HG03457 (cell line): ENCODE measurements at regions not wholly inside any gene's neighbourhood (a gene's known extent, or its start where the extent isn't known, plus 50 kb on each side); places are given as distances from the start of the nearest gene placed in this dataset.
"Not testable (repeated sequence)": the region's sequence is repeated elsewhere in the genome, so short reads cannot be mapped to it uniquely, and the experiment has no call there.

ENCODE experiments used
- ATAC-seq: cut with Tn5 transposase; IDR thresholded peaks from one replicate; pipeline ENCODE4 v1.9.1; 2021; ENCODE audit warnings: moderate number of reproducible peaks; ENCODE audit not compliant: unreplicated experiment

GRCh38 chr7:124254396-124254795, 221.5 kb upstream of the TMEM229A start:
- ATAC-seq, result no peak

DNA sequence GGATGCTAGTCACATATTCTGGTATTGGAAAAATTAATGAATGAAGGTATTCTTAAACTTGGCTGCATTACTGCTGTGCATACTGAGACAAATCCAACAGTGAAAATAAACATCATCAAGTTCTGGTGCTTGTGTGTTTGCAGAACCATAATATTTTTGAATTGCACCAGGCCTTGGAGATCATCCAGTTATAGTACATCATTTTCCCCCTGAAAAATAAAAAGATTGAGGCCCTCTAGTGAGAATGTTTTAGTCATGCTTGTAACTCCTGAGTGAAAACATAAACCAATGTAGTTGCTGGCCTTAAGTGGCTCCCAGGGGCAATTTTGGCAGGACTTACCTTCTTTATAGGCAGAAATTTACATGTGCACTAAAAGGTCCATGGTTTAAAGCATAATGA, 218.8 kb upstream of the TMEM229A start:
- no peak for ATAC-seq

DNA sequence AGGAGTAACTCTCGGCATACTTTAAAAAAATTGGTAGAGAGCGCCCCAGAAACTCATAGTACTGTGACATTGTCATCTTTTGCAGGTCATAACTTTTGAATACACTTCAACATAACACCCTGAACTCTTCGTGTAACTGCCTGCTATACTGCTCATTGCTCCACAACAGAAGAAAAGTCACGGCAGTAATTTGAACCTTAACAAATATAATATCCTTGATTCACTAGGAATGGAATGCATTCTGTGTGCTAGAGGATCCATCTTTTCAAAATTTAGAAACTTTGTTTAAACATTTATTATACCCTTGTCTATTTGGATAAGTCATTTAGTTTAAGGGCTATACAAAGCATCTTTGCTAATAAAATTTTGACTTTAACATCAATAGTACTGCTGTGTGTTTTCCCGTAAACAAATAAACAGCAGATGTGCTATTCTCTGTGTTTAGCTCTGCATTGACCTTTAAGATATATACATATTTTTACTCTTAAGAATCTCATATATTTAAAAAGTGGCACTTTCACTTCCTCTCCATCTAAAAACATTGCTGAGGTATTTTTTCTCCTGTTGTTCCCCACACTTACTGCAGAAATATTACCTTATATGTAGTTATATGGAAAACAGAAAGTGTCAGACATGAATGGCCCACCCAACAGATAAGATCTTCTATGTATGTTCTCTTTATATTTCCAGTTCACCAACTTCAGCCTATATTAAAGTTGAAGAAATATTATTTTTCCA, 217.6 kb upstream of the TMEM229A start:
- no peak for ATAC-seq

GRCh38 chr7:124247691-124248090, 214.8 kb upstream of the TMEM229A start:
- no peak for ATAC-seq

- no peak for ATAC-seq
Observed at GRCh38 chr7:124246262-124246863, 213.5 kb upstream of the TMEM229A start.

GRCh38 chr7:124244469-124244868, 211.6 kb upstream of the TMEM229A start:
- ATAC-seq, result not testable (repeated sequence)

DNA sequence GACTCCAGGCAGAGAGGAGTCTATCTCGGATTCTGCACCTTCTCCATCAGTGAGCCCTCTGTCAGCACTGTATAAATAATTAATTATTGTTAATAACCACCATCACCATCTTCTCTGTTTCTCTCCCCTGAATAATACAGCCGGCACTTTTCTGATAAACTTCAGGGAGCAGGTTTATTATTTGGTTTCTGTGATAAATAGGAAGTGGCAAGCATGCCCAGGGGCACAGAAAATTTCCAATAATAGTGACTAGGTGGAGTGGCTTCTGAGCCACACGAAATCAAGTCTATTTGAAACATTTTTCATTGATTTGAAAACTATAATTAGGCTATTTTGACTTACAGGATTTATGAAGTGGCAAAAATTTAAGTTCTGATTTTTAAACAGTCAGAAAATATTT, 186.8 kb upstream of the TMEM229A start:
- ATAC-seq, result no peak

DNA sequence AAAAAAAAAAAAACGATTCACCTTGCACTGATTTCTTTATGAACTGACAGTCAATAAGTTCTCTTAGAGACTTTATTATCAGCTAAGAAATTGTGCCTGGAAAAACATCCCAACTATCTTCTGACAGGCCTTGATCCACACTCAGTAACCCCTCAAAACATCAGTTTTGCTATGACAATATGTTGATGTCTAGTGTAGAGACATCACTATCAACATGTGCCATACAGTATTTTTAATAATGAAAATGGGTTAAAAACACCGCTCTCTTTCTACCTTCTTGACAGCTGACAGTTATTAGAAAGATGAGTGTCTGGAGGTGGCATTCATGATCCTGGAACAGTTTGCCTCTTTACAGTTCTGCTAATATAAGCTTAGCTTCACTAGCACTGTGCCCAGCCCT, 175.8 kb upstream of the TMEM229A start:
- no peak for ATAC-seq

DNA sequence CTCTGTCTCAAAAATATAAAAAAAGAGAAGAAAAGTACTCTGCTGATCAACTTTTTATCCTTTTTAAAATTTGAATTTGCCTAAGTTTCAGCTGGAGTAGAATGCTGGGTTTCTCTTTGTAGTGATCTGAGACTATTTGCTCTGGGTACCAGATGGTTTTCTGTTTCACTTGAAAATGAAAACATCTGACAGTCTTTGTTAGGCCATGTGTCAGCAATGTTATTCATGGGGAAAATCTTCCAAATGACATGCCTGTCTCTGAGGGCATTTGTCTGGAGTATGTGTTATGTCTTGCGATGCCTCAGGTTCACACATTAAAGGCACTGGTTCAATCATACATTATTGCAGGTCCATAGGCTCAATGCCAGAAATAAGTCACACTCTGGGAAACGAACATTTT, 175.3 kb upstream of the TMEM229A start:
- no peak for ATAC-seq

- ATAC-seq, result no peak
Observed at GRCh38 chr7:124205526-124205925, 172.7 kb upstream of the TMEM229A start.

DNA sequence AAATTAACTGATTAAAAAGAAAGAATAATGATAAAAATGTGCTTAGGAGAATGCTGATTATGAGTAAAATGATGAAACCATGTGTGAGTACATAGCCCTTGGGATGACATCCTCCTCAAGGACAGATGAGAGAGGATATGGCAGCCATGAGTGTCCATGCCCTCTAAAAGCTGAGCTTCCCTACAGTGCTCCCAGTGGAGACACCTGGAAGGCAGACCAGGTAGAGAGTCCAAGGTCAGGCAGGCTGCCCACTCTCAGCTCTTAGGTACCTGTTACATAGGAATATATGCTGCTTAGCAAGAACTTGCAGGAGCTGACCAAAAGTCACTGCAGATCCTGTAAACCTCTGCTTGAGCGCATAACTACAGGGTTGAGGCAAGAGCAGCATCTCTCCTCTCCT, 169.7 kb upstream of the TMEM229A start:
- ATAC-seq, result no peak

- ATAC-seq, result no peak
Observed at GRCh38 chr7:124201768-124202349, 169.0 kb upstream of the TMEM229A start.

- no peak for ATAC-seq
Observed at GRCh38 chr7:124196519-124196918, 163.7 kb upstream of the TMEM229A start.

DNA sequence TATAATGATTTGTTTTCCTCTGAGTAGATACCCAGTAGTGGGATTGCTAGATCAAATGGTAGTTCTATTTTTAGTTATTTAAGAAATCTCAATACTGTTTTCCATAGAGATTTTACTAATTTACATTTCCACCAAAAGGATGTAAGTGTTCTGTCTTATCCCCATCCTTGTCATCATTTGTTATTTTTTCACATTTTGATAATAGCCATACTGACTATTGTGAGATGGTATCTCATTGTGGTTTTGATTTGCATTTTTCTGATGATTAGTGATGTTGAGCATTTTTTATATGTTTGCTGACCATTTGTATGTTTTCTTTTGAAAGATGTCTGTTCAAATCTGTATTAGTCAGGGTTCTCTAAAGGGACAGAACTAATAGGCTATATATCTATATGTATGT, 160.0 kb upstream of the TMEM229A start:
- ATAC-seq, result no peak

DNA sequence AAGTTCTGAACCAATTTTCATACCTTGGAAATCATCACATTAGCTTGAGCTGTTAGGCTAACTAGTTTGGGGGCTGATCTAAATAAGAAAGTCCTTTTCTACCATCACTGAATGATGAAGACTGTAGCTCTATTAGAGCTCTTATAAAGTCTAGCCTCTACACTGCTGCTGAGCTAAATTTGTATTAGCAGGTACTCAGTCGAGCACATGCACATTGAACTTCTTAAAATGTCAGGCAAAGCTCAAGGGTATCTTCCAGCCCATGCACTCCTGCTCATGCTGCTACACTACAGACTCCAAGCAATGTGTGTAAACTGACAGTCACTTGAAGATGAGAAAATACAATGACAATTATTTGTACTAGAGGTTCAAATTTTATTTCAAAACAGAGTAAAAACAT, 158.8 kb upstream of the TMEM229A start:
- no peak for ATAC-seq

GRCh38 chr7:124191030-124191429, 158.2 kb upstream of the TMEM229A start:
- no peak for ATAC-seq

- no peak for ATAC-seq
Observed at GRCh38 chr7:124188576-124188975, 155.7 kb upstream of the TMEM229A start.

DNA sequence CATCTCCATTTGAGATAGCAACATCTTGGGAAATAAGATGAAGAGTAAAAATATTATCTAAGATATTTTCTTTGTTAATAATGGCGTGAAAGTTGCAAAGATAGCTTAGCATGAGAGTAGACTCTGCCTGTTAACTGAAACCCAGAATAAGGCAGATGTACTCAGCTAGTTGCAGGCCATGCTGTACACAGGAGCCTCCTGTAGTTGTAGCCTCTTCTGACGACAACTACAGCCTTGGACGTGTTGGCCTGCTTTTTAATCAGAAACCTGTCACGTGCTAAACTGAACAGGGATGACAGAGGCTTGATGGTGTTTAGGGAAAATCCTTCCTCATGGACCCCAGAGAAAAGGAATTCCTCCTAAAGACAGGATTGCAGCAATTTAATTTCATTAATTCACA, 155.1 kb upstream of the TMEM229A start:
- ATAC-seq, result no peak

DNA sequence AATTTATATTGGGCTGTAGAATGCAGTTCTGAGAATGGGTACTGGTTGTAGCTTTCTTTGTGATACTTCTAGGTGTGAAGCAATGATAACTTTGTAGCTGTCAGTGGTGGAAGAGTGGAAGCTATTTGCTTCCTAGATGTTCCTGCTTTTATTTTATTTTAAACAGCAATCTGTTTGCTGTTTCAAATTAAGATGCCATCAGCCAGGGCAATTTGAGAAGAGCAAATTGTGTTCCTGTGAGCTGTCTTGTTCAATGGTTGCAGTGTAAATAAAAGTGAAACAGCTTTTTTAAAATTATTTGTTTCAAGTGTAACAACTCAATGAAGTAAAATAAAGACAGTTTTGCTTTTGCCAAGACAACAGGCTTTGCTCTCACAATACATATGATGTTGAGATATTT, 150.8 kb upstream of the TMEM229A start:
- ATAC-seq, result no peak

DNA sequence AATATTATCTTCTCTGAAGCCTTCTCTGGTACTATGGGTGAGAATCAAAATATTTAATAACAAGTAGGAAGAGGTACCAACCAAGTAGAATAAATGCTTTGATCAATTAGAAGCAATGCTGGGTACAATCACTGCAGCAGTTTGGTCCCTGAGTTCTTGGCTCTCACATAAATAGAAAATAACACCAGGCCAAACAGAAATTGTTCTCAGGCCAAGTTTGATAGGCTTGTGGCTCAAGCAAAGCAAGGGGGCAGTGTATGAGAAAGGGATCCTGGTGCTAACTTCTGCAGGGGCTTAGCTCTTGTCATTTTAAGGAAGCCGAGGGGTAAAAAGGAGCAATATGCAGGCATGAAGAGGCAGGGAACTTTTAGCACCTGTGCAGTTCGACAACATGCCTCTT, 146.8 kb upstream of the TMEM229A start:
- no peak for ATAC-seq

GRCh38 chr7:124177891-124178290, 145.0 kb upstream of the TMEM229A start:
- no peak for ATAC-seq

GRCh38 chr7:124171812-124172211, 138.9 kb upstream of the TMEM229A start:
- not testable (repeated sequence) for ATAC-seq
